ENCODE measurements at regions not wholly inside any gene's neighbourhood (a gene's known extent, or its start where the extent isn't known, plus 50 kb on each side); places are given as distances from the start of the nearest gene placed in this dataset.

DNA sequence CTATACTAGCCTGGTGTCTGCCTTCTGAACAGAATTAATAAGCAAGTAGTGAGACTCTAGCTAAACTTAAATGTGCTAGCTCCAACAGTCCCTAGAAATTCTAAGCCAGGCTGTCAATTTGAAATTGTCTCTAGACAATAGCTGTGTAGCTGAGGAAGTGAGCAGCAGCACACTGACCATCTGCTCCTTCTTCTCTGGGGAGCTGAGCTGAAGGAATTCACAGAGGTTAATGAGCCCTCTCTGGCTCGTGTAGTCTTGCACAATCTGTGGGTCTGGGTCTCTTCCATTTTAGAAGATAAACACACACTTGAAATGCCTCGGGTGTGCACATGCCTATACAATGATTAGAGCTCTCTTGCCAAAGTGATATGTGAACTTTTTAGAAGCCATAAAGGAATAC, 63.5 kb upstream of the BARX1 start:
- no peaks in the 10 kb centered on the region for H3K9me3 ChIP-seq (ENCODE audit: control insufficient read depth in 2 of 3, insufficient read depth in 1 of 3, low read length in 3 of 3)
- TF ChIP-seq, protein P1, sequence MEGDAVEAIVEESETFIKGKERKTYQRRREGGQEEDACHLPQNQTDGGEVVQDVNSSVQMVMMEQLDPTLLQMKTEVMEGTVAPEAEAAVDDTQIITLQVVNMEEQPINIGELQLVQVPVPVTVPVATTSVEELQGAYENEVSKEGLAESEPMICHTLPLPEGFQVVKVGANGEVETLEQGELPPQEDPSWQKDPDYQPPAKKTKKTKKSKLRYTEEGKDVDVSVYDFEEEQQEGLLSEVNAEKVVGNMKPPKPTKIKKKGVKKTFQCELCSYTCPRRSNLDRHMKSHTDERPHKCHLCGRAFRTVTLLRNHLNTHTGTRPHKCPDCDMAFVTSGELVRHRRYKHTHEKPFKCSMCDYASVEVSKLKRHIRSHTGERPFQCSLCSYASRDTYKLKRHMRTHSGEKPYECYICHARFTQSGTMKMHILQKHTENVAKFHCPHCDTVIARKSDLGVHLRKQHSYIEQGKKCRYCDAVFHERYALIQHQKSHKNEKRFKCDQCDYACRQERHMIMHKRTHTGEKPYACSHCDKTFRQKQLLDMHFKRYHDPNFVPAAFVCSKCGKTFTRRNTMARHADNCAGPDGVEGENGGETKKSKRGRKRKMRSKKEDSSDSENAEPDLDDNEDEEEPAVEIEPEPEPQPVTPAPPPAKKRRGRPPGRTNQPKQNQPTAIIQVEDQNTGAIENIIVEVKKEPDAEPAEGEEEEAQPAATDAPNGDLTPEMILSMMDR (IDR thresholded peaks at IDR 0.05; ENCODE audit: borderline replicate concordance, extremely low read depth, insufficient read depth), result no peak
- DNase-seq, result peak in 1 of 5 donors; percentile 47
- H3K4me3 ChIP-seq (ENCODE audit: low read length in 3 of 3), result no peak overlapping the region
- peaks cover 0 to 2% (median 0%) of the 10 kb centered on the region in 3 donors for H3K4me1 ChIP-seq (ENCODE audit: control insufficient read depth in 2 of 3, insufficient read depth in 2 of 3, low read depth in 1 of 3, low read length in 3 of 3)
- no peaks in the 10 kb centered on the region for H3K36me3 ChIP-seq (ENCODE audit: control insufficient read depth in 2 of 3, insufficient read depth in 3 of 3, low read length in 3 of 3)
- intact Hi-C loops (cut with DNase I), result no loop called here
- no peak for FAIRE-seq
- H3K27ac ChIP-seq (ENCODE audit: low read depth in 2 of 2, low read length in 2 of 2), result no peak overlapping the region
- H3K9ac ChIP-seq (ENCODE audit: low read length in 3 of 3), result no peak overlapping the region
- H3K27me3 ChIP-seq (ENCODE audit: control insufficient read depth, insufficient read depth, low read length), result no peaks in the 10 kb centered on the region

DNA sequence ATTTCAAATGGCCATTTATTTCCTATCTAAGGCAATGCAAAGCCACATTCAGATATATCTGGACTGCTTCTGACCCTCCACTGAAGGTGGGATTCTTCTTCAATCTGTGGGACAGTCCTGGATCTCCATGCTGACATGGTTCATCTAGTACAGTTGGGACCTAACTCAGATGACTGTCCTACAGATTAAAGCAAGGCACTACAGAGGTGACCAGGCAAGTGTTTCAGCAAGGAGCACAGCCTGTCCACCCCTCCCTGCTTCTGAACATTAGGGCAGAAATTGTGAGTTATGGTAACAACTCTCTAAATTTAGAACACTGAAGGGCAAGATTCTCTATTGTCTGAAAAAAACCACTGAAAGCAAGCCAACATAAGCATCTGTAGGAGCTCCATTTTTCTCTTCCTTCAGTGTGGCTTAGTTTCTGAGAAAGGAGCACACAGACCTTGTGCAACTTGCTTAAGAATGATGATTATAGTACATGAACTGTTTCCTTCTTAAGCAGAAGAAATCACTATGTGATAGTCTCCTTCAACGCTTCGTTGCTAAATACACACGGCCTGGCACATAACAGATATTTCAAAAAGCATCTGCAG, 62.9 kb upstream of the BARX1 start:
- Histone ChIP-seq H3K4me1 (ENCODE audit: control insufficient read depth in 2 of 3, insufficient read depth in 2 of 3, low read depth in 1 of 3, low read length in 3 of 3) (peaks cover 0 to 2% (median 0%) of the 10 kb centered on the region in 3 donors), H3K27me3 (ENCODE audit: control insufficient read depth, insufficient read depth, low read length) (no peaks in the 10 kb centered on the region), H3K27ac (ENCODE audit: low read depth in 2 of 2, low read length in 2 of 2) (no peak overlapping the region), H3K9ac (ENCODE audit: low read length in 3 of 3) (no peak overlapping the region), H3K9me3 (ENCODE audit: control insufficient read depth in 2 of 3, insufficient read depth in 1 of 3, low read length in 3 of 3) (no peaks in the 10 kb centered on the region), H3K4me3 (ENCODE audit: low read length in 3 of 3) (no peak overlapping the region), H3K36me3 (ENCODE audit: control insufficient read depth in 2 of 3, insufficient read depth in 3 of 3, low read length in 3 of 3) (no peaks in the 10 kb centered on the region)
- DNase-seq (peak in 1 of 5 donors; percentile 30), FAIRE-seq (no peak)
- TF ChIP-seq, protein P1 (IDR thresholded peaks at IDR 0.05; ENCODE audit: borderline replicate concordance, extremely low read depth, insufficient read depth), result no peak
- intact Hi-C loops (cut with DNase I), result no loop called here

DNA sequence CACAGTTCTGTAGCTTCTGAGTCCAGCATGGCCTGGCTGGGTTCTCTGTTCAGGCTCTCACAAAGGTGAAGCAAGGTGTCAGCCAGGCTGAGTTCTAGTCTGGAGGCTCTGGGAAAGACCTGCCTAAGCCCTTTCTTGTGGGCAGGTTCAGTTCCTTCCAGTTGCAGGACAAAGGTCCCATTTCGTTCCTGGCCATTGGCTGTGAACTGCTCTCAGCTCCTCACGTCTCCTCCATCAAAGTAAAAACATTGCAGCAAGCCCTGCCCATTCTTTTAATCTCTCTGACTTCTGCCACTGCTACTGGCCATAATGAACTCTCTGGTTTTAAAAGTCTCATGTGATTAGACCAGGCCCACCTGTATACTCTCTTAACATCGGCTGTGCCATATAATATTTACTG, 61.6 kb upstream of the BARX1 start:
- H3K4me3 ChIP-seq (ENCODE audit: low read length in 3 of 3), result no peak overlapping the region
- no peak overlapping the region for H3K9ac ChIP-seq (ENCODE audit: low read length in 3 of 3)
- intact Hi-C loops (cut with DNase I), result no loop called here
- DNase-seq, result no peak
- no peaks in the 10 kb centered on the region for H3K36me3 ChIP-seq (ENCODE audit: control insufficient read depth in 2 of 3, insufficient read depth in 3 of 3, low read length in 3 of 3)
- TF ChIP-seq, protein P1 (IDR thresholded peaks at IDR 0.05; ENCODE audit: borderline replicate concordance, extremely low read depth, insufficient read depth), result no peak
- peaks cover 0 to 2% (median 0%) of the 10 kb centered on the region in 3 donors for H3K4me1 ChIP-seq (ENCODE audit: control insufficient read depth in 2 of 3, insufficient read depth in 2 of 3, low read depth in 1 of 3, low read length in 3 of 3)
- H3K27me3 ChIP-seq (ENCODE audit: control insufficient read depth, insufficient read depth, low read length), result no peaks in the 10 kb centered on the region
- H3K9me3 ChIP-seq (ENCODE audit: control insufficient read depth in 2 of 3, insufficient read depth in 1 of 3, low read length in 3 of 3), result no peaks in the 10 kb centered on the region
- H3K27ac ChIP-seq (ENCODE audit: low read depth in 2 of 2, low read length in 2 of 2), result no peak overlapping the region
- FAIRE-seq, result no peak

DNA sequence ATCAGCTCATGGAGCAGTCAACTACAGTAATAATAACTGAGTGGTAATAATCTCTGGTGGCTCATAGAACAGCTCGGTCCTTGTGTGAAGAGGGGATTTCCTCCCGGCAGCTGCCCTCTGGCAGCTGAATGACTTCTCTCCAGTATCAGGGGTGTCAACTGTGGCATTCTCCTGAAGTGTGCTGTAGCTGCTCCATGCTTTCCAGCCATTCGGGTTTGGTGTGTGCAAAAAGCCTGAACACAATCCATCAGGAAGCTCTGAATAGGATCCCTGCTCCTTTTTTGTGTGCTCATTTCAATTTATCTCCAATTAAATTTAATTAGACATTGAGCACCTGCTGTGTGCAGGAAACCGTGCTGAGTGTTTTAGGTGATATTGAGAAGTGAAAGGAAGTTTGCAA, 59.8 kb upstream of the BARX1 start:
- intact Hi-C loops (cut with DNase I), result no loop called here
- Histone ChIP-seq H3K27me3 (ENCODE audit: control insufficient read depth, insufficient read depth, low read length) (no peaks in the 10 kb centered on the region), H3K36me3 (ENCODE audit: control insufficient read depth in 2 of 3, insufficient read depth in 3 of 3, low read length in 3 of 3) (no peaks in the 10 kb centered on the region), H3K9me3 (ENCODE audit: control insufficient read depth in 2 of 3, insufficient read depth in 1 of 3, low read length in 3 of 3) (no peaks in the 10 kb centered on the region), H3K27ac (ENCODE audit: low read depth in 2 of 2, low read length in 2 of 2) (no peak overlapping the region), H3K4me1 (ENCODE audit: control insufficient read depth in 2 of 3, insufficient read depth in 2 of 3, low read depth in 1 of 3, low read length in 3 of 3) (peaks cover 0 to 2% (median 0%) of the 10 kb centered on the region in 3 donors), H3K9ac (ENCODE audit: low read length in 3 of 3) (no peak overlapping the region), H3K4me3 (ENCODE audit: low read length in 3 of 3) (no peak overlapping the region)
- FAIRE-seq, result no peak
- DNase-seq, result no peak
- TF ChIP-seq, protein P1 (IDR thresholded peaks at IDR 0.05; ENCODE audit: borderline replicate concordance, extremely low read depth, insufficient read depth), result no peak
